Stimulated activated CD4-positive, alpha-beta T cell treated with anti-CD3 and anti-CD28 coated beads, Interleukin-12 subunit alpha, Interleukin-12 subunit beta, amount 100 ng/mL, for 48 hours (primary cell): ENCODE measurements at regions not wholly inside any gene's neighbourhood (a gene's known extent, or its start where the extent isn't known, plus 50 kb on each side); places are given as distances from the start of the nearest gene placed in this dataset.

Source experiments
- DNase-seq, 3 donors: peaks; one replicate each; pipeline ENCODE4 v3.0.0-alpha.2; 2020; ENCODE audit warnings: low read depth in 2 of 3, low spot score in 1 of 3

DNA sequence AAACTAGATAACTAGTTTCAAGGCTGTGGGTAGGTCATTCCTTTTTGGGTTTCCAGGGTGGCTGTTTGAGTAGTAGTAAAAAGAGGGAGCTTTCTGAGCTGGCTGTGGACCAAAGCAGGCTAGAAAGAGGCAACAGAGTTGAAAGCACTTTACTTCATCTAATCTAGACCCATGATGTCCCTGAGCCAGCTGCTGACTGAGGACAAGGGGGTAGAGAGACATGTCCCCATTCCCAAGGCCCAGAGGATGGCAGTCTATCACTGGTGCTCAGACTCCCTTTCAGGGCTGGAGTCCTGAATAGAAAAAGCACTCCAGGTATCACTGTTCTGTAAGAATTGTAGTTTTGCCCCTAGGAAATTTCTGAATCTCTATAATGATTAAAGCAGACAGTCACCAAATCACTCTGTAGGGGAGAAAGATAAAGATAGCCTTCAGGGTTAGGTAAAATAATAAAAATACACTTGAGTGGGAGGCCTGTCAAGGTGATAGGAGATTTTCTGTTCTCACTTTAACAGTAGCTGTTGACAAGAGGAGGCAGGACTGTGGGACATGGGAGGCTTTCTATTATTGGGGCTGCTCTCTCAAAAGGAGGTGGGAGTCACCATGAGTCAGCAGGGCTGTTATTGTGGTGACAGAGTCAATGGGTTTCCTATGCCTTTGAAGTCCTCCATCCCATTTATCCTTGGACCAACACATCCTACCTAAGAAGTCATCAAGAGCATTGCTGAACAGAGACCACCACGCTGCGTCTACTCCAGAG lies 190.2 kb upstream of the MPHOSPH6 start:
- no peak for DNase-seq

DNA sequence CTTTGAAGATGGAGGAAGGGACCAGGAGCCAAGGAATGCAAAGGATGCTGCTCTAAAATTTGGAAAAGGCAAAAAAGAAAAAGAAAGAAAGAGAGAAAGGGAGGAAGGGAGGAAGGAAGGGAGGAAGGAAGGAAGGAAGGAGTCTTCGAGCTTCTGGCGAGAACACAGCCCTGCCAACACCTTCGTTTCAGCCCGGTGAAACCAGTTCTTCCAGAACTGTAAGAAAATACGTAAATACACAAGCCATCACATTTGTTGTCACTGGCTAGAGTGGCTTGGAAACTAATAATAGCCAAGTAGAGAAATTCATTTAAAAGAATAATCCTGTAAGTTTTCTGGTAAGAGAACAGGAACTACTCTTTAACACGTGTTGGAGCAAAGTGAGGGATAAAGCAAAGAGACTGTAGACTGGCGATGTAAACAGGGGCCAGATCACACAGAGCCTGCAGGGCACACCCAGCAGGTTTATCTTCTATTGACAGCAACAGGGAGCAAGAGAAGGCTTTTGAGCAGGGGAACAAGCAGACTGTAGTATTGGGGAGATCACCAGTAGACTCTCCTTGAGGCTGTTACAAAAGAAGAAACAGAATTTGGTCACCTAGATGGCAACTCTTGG lies 188.7 kb upstream of the MPHOSPH6 start:
- DNase-seq, result no peak

DNA sequence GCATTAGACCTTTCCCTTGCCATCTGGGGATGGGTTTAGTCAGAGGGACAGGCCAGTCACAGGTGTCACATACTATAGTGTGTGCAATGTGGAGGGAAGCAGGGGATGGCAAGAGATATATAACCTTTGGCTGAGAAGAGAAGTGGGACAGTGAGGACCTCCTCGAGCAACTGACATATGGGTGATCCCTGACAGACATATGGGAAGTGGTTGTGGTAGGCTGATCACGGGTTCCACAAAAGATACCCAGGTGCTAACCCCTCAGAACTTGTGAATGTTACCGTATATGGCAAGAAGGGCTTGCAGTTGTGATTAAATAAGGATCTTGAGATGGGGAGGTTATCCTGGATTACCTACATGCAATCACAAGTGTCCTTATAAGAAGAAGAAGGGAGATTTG lies 188.1 kb upstream of the MPHOSPH6 start:
- no peak for DNase-seq

DNA sequence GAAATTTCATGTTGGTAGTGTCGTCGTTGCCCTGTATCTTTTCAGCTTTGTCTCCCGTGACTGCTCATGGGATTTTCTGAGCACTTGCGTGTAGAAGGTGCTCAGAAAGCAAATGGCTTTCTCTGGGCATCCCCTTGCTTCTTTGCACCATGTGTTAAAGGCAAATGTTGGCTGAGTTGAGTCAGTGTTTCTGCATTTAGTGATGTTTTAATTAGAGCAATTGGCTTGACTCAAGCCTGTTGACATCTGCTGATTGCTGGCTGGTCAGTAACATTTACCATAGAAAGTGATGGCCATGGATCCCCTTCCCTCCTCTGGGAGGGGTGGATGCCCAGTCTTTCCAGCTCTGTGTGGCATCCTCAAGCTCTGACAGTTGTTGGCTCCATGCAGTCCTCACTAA lies 187.2 kb upstream of the MPHOSPH6 start:
- DNase-seq, result no peak

DNA sequence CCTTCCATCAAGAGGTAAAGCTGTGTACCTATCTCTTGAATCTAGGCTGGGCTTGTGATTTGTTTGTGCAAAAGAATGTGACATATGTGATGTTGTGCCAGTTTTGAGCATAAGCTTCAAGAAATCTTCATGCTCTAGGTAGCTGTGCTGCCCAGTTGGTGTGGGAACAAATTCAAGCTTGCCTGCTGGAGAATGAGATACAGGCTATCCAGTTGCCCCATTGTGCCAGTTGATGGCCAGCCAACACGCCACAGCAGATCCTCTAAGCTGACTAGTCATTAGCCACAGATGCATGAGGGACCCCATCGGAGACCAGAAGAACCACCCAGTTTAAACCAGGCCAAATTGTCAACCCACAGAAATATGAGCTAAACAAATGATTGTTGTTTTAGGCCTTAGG lies 180.5 kb upstream of the MPHOSPH6 start:
- no peak for DNase-seq

DNA sequence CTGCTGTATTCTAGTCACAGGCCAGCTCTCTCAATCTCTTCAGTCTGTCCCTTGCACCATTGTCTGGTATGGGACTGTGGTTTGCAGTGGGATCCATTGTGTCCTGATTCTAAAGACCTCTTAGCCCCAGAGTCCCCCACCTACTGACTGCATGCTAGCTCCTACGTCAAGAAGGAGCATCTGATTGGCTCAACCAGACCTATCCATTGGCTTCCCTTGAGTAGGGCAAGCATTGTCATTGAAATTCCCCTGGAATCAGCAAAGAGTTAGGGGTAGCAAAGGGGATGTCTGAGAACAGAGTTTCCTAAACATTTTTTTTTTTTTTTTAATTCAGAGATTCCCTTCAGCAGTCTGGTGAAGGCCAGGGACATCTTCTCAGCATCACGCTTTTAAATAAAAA lies 175.3 kb upstream of the MPHOSPH6 start:
- DNase-seq, result no peak

DNA sequence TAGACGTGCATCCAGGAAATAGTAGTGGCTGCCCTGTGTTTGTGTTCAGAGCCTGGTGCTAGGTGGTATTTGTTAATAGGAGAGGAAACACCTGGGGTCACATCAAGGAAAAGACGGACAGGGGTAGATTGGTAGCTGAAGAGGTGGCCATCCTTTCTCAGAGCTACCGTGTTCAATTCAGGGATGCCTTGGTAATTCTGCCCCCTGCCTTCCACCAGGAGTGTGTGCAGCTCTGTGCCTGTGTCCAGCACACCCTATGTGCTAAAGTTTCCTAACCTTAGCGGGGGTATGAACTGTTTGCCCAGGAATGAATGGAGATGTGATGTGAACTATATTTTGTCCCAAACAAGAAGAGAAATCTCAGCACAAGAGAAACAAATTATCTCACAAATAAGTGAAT lies 174.1 kb upstream of the MPHOSPH6 start:
- DNase-seq, result no peak

DNA sequence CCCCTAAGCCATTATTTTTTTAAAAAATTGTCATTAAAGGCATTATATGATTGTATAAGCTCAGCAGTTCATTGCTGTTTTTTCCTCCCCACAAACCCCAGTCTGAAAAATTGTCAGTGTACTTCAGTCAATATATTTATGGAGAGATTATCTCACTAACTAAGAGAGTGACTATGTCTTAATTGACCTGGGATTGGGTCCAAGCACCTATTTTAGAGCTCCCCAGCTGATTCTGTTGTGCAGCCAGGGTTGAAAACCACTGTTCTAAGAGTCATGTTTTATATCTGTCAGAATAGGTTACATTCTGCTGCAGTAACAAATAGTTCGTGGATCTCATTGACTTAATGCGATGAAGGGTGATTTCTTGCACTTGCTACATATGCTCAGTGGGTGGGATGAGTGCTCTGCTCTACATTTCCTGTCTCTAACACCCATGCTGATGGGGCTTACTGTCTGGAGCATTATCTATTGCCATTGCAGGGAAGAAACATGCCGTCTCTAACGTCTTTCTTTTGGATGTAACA lies 171.2 kb upstream of the MPHOSPH6 start:
- no peak for DNase-seq

DNA sequence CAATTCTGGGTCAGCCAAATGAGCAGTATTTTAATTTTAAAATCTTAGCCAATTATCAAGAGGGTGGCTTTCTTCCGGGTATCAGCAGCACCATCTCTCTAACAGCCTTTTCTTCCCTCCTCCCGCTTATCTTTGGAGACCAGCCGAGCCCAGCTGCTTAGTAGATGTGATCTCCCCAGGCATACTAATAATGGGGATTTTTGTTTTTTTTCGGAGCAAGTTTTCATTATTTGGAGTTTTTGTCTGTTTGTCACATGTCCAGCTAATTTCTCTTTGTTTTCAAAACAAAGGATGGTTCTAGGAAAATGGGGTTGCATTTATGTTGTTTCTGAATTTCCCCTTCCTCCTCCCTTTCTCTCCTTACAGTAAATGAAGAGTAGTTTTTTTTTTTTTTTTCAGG lies 170.5 kb upstream of the MPHOSPH6 start:
- no peak for DNase-seq

DNA sequence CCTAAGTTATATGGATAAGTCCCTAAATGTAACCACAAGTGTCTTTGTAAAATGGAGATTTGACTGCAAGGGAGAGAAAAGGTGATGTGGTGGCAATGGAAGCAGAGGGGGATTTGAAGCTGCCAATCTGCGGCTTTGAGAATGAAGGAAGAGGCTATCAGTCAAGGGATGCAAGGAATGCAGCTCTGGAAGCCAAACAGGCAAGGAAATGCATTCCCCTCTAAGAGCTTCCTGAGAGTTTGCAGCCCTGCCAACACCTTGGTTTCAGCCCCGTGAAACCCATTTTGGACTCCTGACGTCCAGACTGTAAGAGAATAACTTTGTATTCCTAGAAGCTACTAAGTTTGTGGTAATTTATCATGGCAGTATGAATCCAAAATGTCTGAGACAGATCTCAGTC lies 167.3 kb upstream of the MPHOSPH6 start:
- DNase-seq, result no peak

DNA sequence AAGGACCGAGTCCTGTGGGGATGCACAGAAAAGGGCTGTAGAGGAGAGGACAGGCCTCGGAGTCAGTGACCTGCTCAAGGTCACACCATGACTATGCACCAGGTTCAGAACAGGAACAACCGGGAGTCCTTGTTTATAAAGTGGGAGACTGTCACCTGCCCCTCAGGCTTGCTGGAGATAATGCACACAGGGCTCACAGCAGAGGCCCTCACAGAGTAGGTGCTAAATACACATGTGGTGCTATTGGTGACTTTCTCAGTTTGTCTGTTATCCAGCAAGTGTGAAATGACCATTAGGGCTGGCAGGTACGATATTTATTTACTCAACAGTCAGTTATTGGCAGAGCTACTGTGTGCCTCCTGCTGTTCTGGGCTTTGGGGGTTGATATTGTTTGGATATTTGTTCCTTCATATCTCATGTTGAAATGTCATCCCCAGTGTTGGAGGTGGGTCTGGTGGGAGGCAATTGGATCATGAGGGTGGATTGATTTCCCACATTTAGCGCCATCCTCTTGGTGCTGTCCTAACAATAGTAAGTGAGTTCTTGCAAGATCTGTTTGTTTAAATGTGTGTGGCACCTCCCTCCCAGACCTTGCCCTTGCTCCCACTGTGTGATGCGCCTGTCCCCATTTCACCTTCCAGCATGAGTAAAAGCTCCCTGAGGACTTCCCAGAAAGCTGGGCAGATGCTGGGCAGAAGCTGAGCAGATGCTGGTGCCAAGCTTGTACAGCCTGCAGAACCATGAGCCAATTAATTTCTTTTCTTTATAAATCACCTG lies 162.1 kb upstream of the MPHOSPH6 start:
- no peak for DNase-seq

DNA sequence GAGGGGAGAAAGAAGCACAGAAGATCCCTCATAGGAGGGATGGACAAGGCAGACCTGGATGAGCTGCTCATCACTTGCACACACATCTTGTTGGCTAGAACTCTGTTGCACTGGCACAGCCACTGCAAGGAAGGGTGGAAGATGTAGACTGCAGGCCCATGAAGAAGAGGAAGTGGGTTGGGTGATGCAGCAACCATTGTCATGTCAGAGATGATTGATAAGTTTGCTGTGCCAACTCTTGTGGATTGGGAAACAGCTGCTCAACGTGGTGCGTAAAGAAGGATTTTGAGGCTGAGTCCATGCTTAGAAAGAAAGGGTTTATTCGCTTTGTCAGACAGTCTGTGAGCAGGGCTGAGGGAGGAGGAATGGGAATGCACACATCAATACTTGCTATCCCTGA lies 161.4 kb upstream of the MPHOSPH6 start:
- DNase-seq, result no peak

DNA sequence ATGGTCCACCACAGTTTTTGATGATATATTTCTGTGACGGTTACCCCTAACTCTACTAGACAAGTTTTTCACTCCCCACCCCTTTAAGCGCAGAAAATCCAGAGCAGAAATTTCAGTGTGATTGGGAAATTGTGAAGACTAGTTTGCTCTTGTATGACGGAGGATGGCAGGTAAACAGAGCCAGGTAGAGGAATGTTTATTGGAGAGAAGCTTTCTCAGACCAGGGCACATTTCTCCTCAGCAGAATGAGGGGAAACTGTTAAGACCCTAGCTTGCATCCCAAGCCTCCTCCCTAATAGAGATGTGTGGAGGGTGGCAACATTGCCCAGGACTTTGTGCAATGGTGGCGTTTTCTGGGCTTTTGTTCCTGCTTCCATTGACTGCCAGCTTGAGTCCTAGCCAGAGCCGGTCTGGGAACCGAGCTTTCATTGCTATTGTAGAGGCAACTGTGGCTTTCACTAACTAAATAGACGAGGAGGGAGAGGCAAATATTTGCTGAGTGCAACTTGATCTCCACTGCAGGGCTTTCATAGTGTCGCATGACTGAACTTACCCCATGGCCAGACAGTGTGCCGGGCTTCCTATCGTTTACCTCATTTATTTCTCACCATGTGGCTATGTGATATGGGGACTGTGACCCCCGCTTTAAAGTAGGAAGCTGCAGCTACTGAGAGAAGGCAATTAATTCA lies 159.6 kb upstream of the MPHOSPH6 start:
- no peak for DNase-seq

DNA sequence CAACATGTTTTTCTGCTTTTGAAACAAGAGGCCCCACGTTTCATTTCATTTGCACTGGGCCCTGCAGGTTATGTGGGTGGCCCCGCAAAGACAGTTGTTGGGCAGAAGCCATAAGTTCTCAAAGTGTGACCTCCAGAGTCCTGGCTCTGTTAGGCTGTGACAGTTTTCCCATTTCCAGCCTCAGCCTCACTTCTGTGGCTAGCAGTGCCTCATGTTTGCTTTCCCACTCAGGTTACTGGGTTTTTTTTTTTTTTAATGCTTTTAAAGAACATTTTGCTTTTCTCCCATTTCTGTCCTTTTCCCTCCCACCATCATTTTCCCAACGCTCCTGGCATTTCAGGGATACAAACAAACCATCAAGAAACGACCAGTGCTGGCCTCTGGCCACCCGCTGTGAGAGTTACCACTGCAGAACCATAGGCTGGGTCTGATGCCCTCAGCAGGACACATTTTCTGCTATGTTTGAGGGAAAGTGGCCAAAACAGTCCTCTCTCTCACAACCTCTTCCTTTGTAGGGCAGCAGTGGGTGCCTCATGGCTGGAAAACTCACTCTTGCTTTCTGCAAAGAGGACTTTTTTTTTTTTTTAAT lies 159.0 kb upstream of the MPHOSPH6 start:
- DNase-seq, result no peak

DNA sequence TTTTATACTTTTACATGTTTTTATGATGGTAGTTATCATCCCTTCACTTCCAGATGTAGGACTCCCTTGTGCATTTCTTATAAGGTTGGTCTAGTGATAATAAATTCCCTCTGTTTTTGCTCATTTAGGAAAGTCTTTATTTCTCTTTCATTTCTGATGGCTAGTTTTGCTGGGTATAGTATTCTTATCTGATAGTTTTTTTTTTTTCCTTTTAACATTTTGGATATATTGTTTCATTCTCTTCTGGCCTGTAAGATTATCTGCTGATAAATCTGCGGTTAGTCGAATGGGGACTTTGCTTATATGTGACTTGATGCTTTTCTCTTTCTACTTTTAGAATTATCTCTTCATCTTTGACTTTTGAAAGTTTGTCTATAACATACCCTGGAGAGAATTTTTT lies 153.1 kb upstream of the MPHOSPH6 start:
- DNase-seq, result no peak

DNA sequence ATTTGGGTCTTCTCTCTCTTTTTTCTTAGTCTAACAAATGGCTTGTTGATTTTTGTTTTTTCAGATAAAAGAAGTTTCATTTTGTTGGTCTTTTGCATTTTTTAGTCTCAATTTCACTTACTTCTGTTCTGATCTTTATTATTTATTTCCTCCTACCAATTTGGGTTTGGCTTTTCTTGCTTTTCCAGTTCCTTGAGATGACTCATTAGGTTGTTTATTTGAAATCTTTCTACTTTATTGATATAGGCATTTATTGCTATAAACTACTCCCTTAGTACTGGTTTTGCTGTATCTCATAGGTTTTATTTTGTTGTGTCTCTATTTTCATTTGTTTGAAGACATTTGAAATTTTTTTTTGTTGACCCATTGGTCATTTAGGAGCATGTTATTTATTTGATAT lies 152.2 kb upstream of the MPHOSPH6 start:
- no peak for DNase-seq

DNA sequence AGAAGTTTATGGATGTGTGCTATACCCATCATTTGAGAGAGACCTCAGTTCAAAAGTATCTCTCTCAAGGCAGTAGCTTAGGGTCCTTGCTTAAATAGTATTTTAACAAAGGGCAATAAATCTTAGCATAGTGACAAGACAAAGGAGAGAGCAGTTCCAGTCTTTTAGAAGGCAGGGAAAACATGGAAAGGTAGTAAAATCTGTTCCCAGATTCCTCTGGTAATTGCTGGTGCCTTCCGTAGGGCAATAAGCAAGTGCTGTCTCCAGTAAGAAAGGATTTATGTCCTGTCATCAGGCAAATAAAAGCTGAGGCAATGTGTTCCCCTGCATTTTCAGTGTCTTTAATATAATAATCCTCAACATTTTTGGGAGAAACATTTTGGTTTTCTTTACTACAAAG lies 149.0 kb upstream of the MPHOSPH6 start:
- no peak for DNase-seq

DNA sequence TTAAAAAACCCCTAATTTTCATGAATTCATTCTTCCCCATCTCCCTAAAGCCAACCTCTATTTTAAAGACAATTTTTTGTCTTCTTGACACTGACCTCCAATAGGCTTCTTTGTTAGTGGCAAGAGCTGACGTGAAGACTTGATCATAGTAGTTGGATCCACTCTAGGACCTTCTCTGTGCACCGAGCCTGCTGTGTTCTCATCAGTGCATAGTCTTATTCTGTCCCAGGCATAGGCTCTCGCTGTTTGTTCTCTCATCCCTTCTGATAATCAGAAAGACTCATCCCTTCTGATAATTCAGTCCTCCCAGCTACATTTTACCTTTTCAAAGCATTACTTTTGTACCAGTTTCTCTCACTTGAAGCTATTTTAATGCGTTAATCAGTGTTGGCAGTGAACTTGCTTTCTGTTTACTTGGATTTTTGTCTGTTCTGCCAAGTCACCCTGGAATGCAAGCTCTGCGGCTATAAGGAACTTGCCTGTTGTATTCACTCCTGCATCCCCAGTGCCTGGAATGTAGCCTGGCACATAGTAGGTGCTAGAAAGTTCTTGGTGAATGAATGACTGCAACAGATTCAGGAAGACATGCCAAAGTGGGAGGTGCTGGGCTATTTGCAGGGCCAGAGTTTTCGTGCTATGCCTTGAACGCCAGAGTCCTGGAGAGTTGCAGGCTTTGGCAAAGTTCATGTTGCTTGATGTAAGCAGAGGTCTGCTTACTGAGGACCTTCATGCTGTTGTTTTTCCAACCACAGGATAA lies 147.6 kb upstream of the MPHOSPH6 start:
- DNase-seq, result no peak

DNA sequence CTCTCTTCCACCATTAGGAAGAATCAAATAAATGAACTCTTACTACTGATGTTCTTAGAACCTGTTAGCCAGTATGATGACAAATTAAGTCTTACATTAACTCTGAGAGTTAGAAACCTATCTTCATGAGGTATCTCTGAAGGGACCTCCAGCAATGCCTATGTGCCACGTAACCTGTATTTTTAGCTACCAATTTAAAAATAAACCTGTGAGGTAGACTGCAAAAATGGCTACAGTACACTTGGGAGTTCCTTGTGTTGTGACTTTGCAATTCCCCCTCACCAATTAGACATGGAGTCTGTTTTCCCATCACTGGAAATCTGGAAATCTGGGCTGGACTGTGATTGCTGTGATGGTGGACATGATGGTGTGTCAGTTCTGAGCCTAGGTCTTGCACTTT lies 143.7 kb upstream of the MPHOSPH6 start:
- no peak for DNase-seq

DNA sequence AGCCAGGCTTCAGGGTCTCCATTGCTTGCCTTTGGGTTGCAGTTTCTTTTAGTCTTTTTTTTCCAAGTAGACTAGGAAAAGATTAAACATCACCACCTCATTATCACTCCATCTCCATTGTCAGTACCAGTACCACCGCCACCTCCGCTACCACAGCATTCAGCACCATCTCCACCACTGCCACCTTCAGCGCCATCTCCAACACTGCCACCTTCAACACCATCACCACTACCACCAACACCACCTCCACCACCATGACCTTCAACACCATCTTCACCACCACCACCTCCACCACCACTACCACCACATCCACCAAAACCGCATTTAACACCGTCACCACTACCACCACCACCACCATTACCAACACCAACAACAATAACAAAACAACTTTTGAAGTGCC lies 141.5 kb upstream of the MPHOSPH6 start:
- DNase-seq, result no peak
